NCI-H460 (cell line): ENCODE measurements at regions not wholly inside any gene's neighbourhood (a gene's known extent, or its start where the extent isn't known, plus 50 kb on each side); places are given as distances from the start of the nearest gene placed in this dataset.

Source experiments
- DNase-seq: peaks from one replicate; pipeline ENCODE4 v3.0.0-alpha.2; 2016; ENCODE audit warnings: low read depth; ENCODE audit errors: extremely low read depth

DNA sequence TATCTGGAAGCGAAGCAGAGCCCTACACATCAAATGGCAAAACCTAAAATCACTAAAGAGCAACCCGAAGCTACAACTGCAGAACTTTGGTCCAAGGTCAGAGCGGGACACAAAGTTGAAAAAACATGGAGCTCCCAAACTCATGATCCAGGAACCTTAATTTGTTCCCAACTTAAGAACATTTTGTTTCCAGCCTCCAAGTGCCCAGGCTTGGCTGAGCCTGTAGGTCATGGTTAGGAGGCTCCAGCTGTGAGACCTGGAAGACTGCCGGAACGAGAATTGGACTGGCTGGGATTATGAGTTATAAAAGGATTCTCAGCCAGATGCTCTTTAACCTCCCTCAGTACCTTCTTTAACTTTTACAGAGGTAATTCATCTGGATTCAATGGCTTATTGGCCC, 349.1 kb upstream of the DDX53 start:
- DNase-seq = no peak

DNA sequence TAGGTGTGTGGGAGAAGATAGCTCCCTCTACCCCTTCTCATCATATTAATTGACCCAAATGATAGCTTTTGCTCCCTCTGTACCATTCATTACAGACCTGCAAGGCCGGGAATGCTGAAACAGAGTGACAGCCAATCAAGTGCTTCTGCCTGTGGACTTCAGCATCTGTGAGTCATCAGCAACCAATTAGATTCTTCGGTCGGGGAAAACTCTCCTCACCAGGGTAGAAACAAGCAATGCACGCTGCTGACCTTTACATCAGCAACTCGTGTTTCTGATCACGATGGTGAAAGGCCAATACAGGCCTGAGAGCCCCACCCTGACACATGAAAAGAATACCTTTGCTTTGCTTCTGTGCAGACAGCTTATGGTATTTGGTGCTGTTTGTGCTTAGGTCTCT, 347.2 kb upstream of the DDX53 start:
- DNase-seq = peak; percentile 75

DNA sequence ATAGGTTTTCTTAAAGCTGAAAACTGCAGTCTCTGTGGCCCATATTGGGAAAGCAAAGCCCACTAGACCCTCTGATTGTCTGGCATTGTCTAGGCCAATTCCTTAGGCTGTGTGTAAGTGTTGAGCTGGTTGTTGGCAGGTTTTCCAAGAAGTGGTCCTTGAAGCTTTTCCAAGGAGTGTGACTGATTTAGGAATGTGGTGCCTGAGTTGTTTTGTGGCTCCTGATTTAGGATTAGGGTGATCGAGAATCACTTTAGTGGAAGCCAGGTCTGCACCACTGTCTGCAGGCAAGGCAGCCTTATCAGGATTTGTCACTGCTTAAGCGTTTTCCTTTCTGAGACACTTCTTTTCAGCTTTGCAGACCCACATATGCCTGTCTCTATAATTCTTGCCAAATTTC, 339.0 kb upstream of the DDX53 start:
- no peak for DNase-seq

DNA sequence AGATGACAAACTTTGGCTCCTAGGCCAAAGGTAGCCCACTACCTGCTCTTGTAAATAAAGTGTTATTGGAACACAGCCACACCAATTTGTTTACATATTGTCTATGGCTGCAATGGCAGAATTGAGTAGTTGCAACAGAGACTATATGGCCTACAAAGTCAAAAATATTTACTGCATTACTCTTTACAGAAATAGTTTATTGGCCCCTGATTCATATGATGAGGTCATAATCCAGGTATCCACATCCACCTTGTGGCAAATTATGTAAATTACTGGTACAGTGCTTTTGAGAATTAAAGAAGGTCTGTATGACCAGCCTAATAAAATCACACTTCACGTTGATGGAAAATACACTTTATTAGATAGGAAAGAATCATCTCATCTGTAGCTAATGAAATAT, 337.0 kb upstream of the DDX53 start:
- no peak for DNase-seq

DNA sequence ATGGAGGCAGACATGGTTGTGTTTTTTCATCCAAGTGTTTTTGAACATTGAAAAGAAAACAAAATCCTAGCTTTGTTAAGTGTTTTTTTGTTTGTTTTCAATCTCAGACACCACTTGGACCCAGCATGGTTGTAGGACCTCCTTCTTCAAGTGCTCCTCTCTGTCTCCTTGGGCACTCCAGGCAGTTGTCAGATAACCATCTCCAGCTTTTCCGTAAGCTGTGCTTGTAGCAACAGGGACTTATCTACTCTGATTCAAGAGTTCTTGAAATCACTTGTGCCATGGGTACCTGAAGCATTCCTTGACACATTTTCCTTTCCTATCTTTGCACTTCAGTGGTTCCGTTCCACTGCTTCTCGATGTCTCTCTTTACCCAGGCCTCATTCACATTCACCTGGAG, 334.9 kb upstream of the DDX53 start:
- no peak for DNase-seq

DNA sequence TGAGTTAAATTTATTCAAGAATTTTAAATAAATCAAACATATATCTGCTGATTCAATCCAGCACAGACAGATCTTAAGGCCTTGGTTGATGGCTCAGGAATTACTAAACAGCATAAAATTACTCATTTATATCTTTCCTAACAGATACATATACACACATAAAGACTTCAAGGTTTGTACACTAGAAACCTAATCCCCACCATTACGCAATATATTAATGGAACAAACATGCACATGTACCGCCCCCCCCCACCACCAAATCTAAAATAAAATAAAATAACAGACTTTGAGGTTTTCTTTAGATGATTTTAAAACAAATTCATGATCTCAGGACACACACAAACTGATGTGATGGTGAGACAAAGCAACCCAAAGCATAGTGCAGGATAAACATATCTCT, 333.9 kb upstream of the DDX53 start:
- DNase-seq = no peak

DNA sequence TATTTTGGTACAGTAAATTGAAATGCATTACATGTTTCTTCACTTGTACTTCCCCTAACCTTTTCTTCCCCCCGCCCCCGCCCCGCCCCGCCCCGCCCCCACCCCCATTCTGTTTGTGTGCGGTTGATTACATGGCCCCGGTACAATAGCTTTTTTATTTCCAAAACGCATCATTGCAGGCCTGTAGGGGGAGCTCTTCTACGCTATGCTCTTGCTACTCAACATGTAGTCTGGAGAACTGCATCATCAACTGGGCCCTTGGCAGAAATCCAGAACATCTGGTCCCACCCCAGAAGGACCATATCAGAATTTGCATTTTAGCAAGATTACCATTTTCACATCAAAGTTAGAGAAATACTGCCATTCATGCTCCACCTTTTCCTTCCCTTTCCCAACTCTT, 333.3 kb upstream of the DDX53 start:
- DNase-seq = peak; percentile 36

DNA sequence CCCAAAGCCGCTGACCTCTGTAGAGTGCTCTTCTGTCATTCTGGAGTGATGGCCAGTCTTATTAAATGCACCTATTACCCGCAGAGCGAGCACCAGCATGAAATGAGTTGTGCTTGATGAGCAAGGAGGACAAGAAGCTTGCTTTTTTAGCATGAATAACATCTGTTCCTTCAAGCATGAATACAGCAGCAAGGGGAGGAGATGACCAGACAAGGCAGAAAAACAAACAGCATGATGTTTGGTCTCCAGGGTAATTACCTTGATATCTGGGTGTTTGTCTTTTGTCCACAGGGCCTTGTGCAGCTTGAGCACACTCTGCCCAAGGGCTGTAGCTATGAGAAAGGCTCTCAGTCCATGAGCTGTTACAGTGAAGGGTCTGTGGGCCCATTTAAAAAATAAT, 324.8 kb upstream of the DDX53 start:
- no peak for DNase-seq

DNA sequence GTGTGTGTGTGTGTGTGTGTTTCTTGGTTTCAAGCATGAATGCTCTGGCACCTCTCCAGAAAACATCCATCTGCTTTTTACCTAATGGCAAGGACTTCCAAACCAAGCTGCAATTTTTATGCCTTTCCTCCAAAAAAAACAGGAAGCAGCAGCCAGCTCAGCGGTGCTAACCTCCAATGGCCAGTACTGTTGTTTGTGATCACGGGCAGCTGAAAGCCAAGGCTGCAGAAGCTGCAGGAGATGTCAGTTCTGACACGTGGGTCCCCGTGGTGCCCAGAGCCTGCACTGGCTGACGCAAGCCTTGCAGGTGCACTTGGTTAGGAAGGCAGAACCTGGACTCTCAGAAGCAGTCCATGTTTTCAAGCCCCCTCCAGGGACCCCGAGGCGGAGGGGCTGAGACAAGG, 313.6 kb upstream of the DDX53 start:
- no peak for DNase-seq

DNA sequence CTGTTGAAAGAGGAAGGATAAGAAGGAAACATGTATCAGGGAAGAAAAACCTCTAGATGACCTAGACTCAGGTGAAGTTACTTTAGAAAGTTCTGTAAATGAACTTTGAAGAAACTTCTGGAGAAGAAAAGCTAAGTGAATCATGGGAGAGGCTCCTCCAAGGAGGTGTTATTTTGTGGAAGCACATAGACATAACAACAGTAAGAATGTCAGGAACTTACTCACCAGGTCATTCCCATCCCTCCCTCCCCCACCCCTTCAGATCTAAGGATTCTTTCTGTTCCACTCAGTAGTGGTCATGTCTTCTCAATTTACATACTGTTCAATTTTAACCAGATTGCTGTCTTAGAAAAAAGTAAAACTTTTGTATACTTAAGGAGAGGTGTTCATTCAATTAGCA, 310.5 kb upstream of the DDX53 start:
- DNase-seq = no peak

DNA sequence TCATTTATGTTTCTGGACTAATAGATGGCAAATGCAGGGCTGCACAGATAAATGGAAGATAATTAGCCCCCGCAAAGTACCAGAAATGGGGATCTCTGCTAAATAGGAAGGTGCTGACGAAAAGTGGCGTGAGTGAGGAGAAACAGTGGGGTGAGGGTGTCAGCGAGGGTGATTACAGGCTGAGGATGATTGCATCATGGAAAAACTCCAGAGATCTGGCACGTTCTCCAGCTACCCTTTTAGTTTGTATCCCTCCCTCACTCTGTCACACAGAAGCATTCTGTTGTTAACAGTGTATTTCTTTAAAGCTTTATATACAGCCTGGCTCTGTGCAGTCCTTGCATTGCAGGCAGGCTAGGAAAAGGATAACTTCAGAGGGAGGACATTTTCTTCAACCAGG, 309.6 kb upstream of the DDX53 start:
- DNase-seq = no peak

DNA sequence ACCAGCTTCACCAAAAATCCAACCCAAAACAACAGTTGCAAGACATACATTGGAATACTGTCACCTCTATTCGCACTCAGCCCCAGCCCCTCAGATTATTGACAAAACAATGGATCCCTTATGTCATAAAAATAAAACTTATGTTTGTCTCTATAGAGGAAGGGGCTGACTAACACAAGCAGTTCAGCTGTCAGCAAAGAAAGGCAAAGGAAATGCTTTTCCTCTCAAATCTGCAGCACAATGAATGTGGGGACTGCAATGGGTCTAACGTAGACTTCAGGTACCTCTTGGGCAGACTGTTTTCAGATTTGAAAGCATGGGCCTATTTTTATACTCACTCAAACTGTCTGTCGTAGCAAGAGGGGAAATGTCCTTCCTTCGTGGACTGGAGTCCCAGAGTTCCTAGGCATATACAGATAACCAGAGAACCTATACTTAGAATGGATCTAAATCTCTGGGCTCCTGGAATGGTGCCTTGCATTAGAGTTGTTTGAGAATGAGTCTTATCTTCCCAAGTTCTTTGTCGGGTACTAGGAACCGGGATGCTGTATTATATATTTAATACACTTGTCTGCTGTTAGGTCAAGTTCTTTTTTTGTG, 307.7 kb upstream of the DDX53 start:
- DNase-seq = no peak

DNA sequence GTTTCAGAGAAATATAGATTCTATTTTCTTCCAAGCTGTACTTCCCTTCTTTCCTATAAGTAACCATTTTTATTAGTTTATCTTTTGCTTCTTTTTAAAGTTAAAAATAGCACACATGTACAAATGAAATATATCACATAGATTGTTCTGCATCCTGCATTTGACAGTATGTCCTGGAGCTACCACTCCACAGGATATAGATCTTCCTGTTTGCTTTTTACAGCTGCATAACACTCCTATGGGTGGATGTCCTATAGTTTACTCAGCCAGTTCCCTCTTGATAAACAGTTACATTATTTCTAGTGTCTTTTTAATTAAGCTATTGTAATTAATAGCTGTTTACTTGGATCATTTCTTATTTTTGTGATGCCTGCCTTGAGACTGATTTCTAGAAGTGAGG, 301.6 kb upstream of the DDX53 start:
- DNase-seq = no peak

DNA sequence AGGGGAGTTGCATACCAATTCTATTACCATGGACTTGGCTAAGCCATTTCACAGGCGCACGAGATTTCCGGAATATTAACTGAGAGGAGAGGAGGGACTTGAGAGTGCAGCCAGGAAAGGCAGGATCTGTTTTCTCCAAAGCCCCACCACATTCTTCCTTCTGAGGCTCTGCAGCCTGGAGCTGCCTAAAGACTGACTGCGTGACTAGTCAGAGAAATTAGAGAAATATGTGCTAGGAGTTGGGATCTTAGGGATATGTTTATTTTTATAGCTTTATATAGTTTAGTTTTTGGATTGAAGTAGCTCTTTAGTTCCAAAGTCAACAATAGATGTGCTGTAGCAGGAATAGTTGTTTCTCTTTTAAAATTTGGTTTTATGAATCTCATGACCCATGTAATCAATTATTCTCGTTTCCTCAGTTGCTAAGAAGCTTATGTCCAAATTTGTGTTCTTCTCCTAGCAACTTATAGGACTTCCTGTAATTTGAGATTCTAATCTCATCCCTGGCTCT, 300.1 kb upstream of the DDX53 start:
- DNase-seq = peak; percentile 20

DNA sequence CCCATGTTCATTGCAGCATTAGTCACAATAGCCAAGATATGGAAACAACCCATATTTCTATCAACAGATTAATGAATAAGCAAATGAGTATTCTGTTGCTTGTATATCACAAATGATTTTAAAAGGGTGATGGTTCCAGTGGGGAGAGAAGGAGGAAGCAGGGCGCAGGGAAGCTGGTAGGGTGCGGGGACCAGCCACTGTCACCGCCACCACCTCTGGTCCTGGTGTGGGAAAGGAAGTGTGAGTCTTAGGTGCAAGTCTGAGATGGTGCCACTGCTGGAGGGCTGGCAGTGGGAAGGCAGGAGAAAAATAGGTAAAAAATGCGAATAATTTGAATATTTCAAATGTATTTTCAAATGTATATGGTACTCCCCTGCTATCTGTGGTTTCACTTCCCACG, 286.8 kb upstream of the DDX53 start:
- DNase-seq = no peak

DNA sequence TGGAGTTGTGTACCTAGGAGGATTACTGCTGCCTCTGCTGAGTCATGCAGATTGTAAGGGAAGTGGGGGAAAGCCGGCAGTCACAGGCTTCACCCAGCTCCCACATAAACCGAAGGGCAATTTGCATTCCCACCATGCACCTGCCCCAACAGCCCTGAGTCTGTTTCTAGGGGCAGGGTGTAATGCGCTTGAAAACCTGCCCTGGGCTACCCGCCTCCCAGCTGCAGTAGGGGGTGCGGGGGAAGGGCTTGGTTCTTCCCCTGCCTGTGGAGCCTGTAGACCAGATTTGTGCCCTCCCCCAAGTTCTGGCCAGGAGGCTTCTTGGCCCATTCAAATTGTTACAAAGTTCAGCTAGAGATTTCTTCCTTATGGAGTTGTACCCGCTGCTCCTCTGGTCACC, 269.2 kb upstream of the DDX53 start:
- no peak for DNase-seq

DNA sequence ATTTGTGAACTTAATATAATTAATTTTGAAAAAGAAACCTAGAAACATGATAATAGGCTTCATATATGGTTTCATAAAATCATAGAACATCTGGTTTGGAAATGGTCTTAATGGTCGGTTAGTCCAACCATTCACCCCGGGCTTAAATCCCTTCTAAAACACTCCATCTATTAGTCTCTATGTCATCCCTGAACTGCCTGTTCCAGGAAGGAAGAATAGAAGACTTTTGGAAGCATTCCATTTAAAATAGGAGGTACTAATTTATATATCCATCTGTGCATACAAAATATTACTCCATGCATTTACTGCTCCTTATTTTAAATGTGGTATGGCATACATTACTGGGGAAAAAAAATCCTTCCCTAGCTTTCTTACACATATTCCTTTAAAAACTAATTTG, 262.2 kb upstream of the DDX53 start:
- no peak for DNase-seq

DNA sequence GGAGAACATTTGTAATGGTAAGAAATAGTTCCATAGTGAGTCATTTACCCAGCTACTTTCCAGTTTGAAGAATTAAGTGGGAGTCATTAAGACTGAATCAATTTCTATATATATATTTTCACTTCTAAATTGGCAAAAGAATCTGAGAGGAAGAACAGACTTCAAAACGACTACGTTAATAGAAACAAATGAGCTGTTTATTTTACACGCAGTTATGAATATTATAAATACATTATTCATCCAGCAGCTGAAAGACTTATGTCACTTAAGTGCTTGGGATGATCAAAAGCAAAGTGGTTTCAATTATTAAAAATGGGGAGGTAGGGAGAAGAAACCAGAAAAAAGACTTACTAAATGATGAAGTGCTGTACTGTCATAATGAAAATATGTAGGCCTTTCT, 260.5 kb upstream of the DDX53 start:
- no peak for DNase-seq

DNA sequence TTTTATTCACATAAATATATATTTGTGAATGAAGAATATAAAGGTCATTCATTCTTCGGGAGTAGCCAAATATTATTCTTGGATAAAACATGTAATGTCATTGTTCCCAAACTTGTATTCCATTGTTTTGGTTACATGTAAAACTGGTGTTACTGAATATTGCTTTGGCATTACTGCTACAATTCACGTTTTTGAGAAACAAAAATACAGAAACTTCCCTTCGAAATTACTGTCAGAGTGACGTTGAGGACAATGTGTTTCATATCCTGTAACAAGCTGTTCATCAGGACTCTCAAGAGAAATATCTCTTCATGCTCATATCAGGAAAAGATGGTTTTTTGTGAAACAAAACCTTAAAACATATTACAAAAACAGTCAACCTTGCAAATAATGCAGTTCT, 258.9 kb upstream of the DDX53 start:
- no peak for DNase-seq

DNA sequence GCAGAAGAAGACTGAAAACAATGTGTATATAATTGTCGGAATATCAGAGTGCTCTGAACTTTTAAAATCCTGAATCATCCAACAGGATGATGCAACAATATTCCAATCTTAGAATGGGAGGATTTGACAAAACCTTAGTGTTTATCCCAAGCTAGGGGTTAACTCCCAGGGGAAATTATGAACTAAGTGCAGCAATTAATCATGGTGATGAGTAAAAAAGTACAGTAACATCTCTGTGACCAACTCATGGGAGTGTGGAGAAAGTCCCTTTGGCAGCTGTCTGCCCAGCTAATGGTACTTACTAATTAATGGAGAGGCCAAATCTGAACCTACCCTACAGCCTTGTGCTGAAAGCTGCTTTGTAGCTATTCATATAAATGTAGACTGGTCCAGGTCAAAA, 257.6 kb upstream of the DDX53 start:
- DNase-seq = peak; percentile 28

DNA sequence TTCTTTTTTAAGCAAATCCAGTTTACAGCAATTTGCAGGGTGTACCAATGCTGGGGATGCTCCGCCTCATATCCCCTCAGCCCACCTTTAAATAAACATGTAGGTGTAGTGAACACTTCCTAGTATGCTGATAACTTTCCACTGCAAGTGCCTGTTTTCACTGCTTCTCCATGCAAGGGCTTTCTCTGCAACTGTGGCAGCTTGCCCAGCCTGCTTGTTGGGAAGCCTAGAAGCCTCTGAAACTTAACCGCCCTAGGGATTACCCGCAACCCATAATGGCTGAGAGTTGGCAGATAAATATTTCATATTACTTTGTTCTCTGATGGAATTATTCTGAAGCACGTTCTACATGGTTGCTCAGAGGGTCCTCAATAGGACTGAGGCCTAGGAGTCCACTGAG, 253.7 kb upstream of the DDX53 start:
- DNase-seq = no peak

DNA sequence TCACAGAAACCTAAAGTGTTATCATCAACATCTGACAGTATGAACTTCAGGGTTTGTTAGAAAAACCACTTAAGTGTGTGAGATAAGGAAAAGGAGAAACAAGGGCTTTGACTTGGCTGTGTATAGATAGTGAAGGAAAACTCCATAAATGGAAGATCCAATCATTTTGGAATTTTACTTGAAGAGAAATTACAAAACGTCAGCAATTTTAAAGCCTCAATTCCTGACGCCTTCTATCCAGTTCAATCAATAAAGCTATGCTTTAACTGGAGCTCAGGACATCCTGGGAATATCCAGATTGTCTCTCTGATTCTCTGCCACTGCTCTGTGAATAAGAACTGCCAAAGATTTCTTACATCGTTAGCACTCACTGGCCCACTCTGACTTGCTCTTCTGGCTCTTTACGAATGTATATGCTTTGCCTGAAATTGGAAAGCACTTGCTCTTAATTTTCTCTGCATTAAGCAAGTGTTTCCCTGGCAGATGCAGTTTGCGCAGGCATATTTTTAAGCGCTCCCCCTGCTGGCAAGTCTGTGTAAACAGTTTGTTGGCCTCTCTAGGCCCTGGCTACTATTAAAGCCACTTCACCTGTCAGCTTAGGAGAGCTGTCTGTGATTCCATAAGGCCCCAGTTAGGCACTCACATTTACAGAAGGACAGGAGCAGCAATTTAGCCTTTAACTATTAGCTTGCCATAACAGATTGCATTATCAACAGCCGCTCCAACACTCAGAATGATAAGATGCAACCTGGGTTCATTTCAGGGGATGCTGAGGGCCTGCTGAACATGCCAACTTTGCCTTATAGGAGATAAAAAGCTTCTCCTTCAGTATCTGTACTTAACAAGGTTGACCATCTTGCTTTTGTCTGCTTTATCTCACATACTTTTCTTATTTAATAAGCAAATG, 251.4 kb upstream of the DDX53 start:
- DNase-seq = peak; percentile 42
